ENCODE measurements at regions not wholly inside any gene's neighbourhood (a gene's known extent, or its start where the extent isn't known, plus 50 kb on each side); places are given as distances from the start of the nearest gene placed in this dataset.

GRCh38 chr18:45527891-45528290 is 87.4 kb upstream of the SLC14A2 start:
- POLR2A ChIA-PET, result no interaction called here
- CTCF ChIA-PET, result interaction anchor here (0.6 to 1.1 kb wide), 5 partner anchors 103 to 382 kb away, joined by 3 to 4 read pairs (median 3); no protein-coding TSS in a partner anchor
- Histone ChIP-seq H3K27ac (ENCODE audit: extremely low read depth, low read depth, low read length) (no peak overlapping the region), H3K36me3 (ENCODE audit: control insufficient read depth in 2 of 2, insufficient read depth in 1 of 2, low read length in 2 of 2) (no peaks in the 10 kb centered on the region), H3K9me3 (ENCODE audit: control insufficient read depth, insufficient read depth, low read depth, low read length) (no peaks in the 10 kb centered on the region), H3K4me1 (ENCODE audit: control insufficient read depth, insufficient read depth, low read length) (peaks cover 2% of the 10 kb centered on the region; the same call in 1 of the 2 replicates), H3K4me3 (ENCODE audit: low read depth, low read length) (no peak overlapping the region)
- TF ChIP-seq ZSCAN16 (tag by site-specific recombination; IDR thresholded peaks at IDR 0.05) (no peak), OSR2 (tag by site-specific recombination; IDR thresholded peaks at IDR 0.05) (no peak), ZNF549 (tag by site-specific recombination; IDR thresholded peaks at IDR 0.05) (no peak), ZNF211 (tag by site-specific recombination; IDR thresholded peaks at IDR 0.05; ENCODE audit: low read depth) (no peak), ZNF639 (tag by site-specific recombination; IDR thresholded peaks at IDR 0.05) (no peak), WT1 (tag by site-specific recombination; IDR thresholded peaks at IDR 0.05) (no peak), ZNF544 (tag by site-specific recombination; IDR thresholded peaks at IDR 0.05) (no peak)

GRCh38 chr18:45528712-45529336 is 86.5 kb upstream of the SLC14A2 start:
- peaks cover 2% of the 10 kb centered on the region; the same call in 1 of the 2 replicates for H3K4me1 ChIP-seq (ENCODE audit: control insufficient read depth, insufficient read depth, low read length)
- no peak overlapping the region for H3K4me3 ChIP-seq (ENCODE audit: low read depth, low read length)
- POLR2A ChIA-PET, result no interaction called here
- H3K36me3 ChIP-seq (ENCODE audit: control insufficient read depth in 2 of 2, insufficient read depth in 1 of 2, low read length in 2 of 2), result no peaks in the 10 kb centered on the region
- CTCF ChIA-PET, result interaction anchor here (0.6 kb wide), 1 partner anchor 278 kb away, joined by 3 read pairs; no protein-coding TSS in a partner anchor
- H3K27ac ChIP-seq (ENCODE audit: extremely low read depth, low read depth, low read length), result no peak overlapping the region
- TF ChIP-seq ZNF2 (tag by site-specific recombination; IDR thresholded peaks at IDR 0.05) (no peak), ZBTB48 (tag by site-specific recombination; IDR thresholded peaks at IDR 0.05) (no peak), ZNF549 (tag by site-specific recombination; IDR thresholded peaks at IDR 0.05) (0 out of 2 replicates have a peak, but pooled peaks have one; percentile 9), MEIS1 (CRISPR knock-in tag; IDR thresholded peaks at IDR 0.05; ENCODE audit: borderline replicate concordance) (no peak), ZNF626 (tag by site-specific recombination; IDR thresholded peaks at IDR 0.05) (no peak), ZBTB26 (tag by site-specific recombination; optimal IDR thresholded peaks at IDR 0.05) (no peak)
- H3K9me3 ChIP-seq (ENCODE audit: control insufficient read depth, insufficient read depth, low read depth, low read length), result no peaks in the 10 kb centered on the region

- TF ChIP-seq PBX3 (CRISPR knock-in tag; IDR thresholded peaks at IDR 0.05) (no peak), ZFP37 (tag by site-specific recombination; IDR thresholded peaks at IDR 0.05) (no peak), PRDM10 (tag by site-specific recombination; IDR thresholded peaks at IDR 0.05) (no peak), SETDB1 (IDR thresholded peaks at IDR 0.05; ENCODE audit: insufficient read length, low read length) (peak; percentile 22), ZNF350 (tag by site-specific recombination; IDR thresholded peaks at IDR 0.05) (peak; percentile 95), ZNF121 (tag by site-specific recombination; IDR thresholded peaks at IDR 0.05) (no peak)
- Histone ChIP-seq H3K4me3 (ENCODE audit: low read depth, low read length) (no peak overlapping the region), H3K4me1 (ENCODE audit: control insufficient read depth, insufficient read depth, low read length) (no peaks in the 10 kb centered on the region), H3K9me3 (ENCODE audit: control insufficient read depth, insufficient read depth, low read depth, low read length) (no peaks in the 10 kb centered on the region; the same call in 1 of the 2 replicates), H3K27ac (ENCODE audit: extremely low read depth, low read depth, low read length) (no peak overlapping the region), H3K36me3 (ENCODE audit: control insufficient read depth in 2 of 2, insufficient read depth in 1 of 2, low read length in 2 of 2) (no peaks in the 10 kb centered on the region)
- ChIA-PET POLR2A (no interaction called here), CTCF (interaction anchor here (0.6 kb wide), 1 partner anchor 121 kb away, joined by 3 read pairs; no protein-coding TSS in a partner anchor)
Observed at GRCh38 chr18:45538444-45538843, 76.8 kb upstream of the SLC14A2 start.

Data from HEK293 (cell line).